ENCODE measurements at regions not wholly inside any gene's neighbourhood (a gene's known extent, or its start where the extent isn't known, plus 50 kb on each side); places are given as distances from the start of the nearest gene placed in this dataset.

- Histone ChIP-seq H3K27ac (ENCODE audit: low read length) (no peak overlapping the region), H3K4me1 (ENCODE audit: insufficient read depth, low read length) (peaks cover 6% of the 10 kb centered on the region; the same call in 1 of the 2 replicates), H3K27me3 (ENCODE audit: low read length) (no peaks in the 10 kb centered on the region), H3K9me3 (ENCODE audit: low read length) (no peaks in the 10 kb centered on the region), H3K79me2 (ENCODE audit: low read length) (no peaks in the 10 kb centered on the region), H2AFZ (ENCODE audit: low read length) (no peak overlapping the region), H3K4me2 (ENCODE audit: low read length) (no peak overlapping the region), H3K36me3 (ENCODE audit: low read depth, low read length) (no peaks in the 10 kb centered on the region), H4K20me1 (ENCODE audit: low read length) (no peaks in the 10 kb centered on the region), H3K9me2 (replicated peaks; ENCODE audit: low read length) (no peaks in the 10 kb centered on the region), H3F3A (ENCODE audit: low read length, unreplicated experiment) (no peaks in the 10 kb centered on the region), H3K4me3 (ENCODE audit: low read length) (no peak overlapping the region), H3K9ac (ENCODE audit: low read length) (no peak overlapping the region)
- POLR2A ChIA-PET (ENCODE audit: unreplicated experiment), result interaction anchor here (0.6 kb wide), 1 partner anchor 299 kb away, joined by 3 read pairs; no protein-coding TSS in a partner anchor
- DNase-seq (peak; percentile 32), ATAC-seq (no peak; the same call in 1 of the 2 replicates)
- no TSS peak for BruUV-seq (replicated peaks)
- intact Hi-C loops (cut with micrococcal nuclease), result no loop called here
- CTCF ChIA-PET, result interaction anchor here (0.5 kb wide), 1 partner anchor 28 kb away, joined by 3 read pairs; no protein-coding TSS in a partner anchor
- TF ChIP-seq, protein P1, sequence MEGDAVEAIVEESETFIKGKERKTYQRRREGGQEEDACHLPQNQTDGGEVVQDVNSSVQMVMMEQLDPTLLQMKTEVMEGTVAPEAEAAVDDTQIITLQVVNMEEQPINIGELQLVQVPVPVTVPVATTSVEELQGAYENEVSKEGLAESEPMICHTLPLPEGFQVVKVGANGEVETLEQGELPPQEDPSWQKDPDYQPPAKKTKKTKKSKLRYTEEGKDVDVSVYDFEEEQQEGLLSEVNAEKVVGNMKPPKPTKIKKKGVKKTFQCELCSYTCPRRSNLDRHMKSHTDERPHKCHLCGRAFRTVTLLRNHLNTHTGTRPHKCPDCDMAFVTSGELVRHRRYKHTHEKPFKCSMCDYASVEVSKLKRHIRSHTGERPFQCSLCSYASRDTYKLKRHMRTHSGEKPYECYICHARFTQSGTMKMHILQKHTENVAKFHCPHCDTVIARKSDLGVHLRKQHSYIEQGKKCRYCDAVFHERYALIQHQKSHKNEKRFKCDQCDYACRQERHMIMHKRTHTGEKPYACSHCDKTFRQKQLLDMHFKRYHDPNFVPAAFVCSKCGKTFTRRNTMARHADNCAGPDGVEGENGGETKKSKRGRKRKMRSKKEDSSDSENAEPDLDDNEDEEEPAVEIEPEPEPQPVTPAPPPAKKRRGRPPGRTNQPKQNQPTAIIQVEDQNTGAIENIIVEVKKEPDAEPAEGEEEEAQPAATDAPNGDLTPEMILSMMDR (conservative IDR thresholded peaks at IDR 0.05; ENCODE audit: low read depth, low read length), result no peak
- TF ChIP-seq EZH2 (IDR thresholded peaks at IDR 0.05; ENCODE audit: low read length, unreplicated experiment) (no peak), EZH2phosphoT487 (IDR thresholded peaks at IDR 0.05; ENCODE audit: borderline replicate concordance, low read length) (no peak)
Observed at GRCh38 chr1:221913351-221913892, 171.5 kb upstream of the DUSP10 start.

- Histone ChIP-seq H3K27me3 (ENCODE audit: low read length) (no peaks in the 10 kb centered on the region), H3K9me2 (replicated peaks; ENCODE audit: low read length) (no peaks in the 10 kb centered on the region), H2AFZ (ENCODE audit: low read length) (no peak overlapping the region), H3K4me1 (ENCODE audit: insufficient read depth, low read length) (peaks cover 6% of the 10 kb centered on the region; the same call in 1 of the 2 replicates), H3K36me3 (ENCODE audit: low read depth, low read length) (no peaks in the 10 kb centered on the region), H3K4me3 (ENCODE audit: low read length) (no peak overlapping the region), H3K9me3 (ENCODE audit: low read length) (no peaks in the 10 kb centered on the region), H3K4me2 (ENCODE audit: low read length) (no peak overlapping the region), H3K9ac (ENCODE audit: low read length) (no peak overlapping the region), H4K20me1 (ENCODE audit: low read length) (no peaks in the 10 kb centered on the region), H3F3A (ENCODE audit: low read length, unreplicated experiment) (no peaks in the 10 kb centered on the region), H3K79me2 (ENCODE audit: low read length) (no peaks in the 10 kb centered on the region), H3K27ac (ENCODE audit: low read length) (no peak overlapping the region)
- TF ChIP-seq EZH2 (IDR thresholded peaks at IDR 0.05; ENCODE audit: low read length, unreplicated experiment) (no peak), EZH2phosphoT487 (IDR thresholded peaks at IDR 0.05; ENCODE audit: borderline replicate concordance, low read length) (no peak)
- TF ChIP-seq, protein P1 (conservative IDR thresholded peaks at IDR 0.05; ENCODE audit: low read depth, low read length), result no peak
- ChIA-PET POLR2A (ENCODE audit: unreplicated experiment) (no interaction called here), CTCF (no interaction called here)
- DNase-seq, result no peak
- intact Hi-C loops (cut with micrococcal nuclease), result no loop called here
- BruUV-seq (replicated peaks), result no TSS peak
- no peak for ATAC-seq
Observed at GRCh38 chr1:221912230-221912629, 170.3 kb upstream of the DUSP10 start.

- no peak overlapping the region for H3K27ac ChIP-seq (ENCODE audit: low read length)
- H3K79me2 ChIP-seq (ENCODE audit: low read length), result no peaks in the 10 kb centered on the region
Observed at GRCh38 chr1:221911714-221912113, 169.8 kb upstream of the DUSP10 start.

More at GRCh38 chr1:221911714-221912113, 169.8 kb upstream of the DUSP10 start:
- H3K36me3 ChIP-seq (ENCODE audit: low read depth, low read length), result no peaks in the 10 kb centered on the region
- BruUV-seq (replicated peaks), result no TSS peak
- H4K20me1 ChIP-seq (ENCODE audit: low read length), result no peaks in the 10 kb centered on the region
- peaks cover 6% of the 10 kb centered on the region; the same call in 1 of the 2 replicates for H3K4me1 ChIP-seq (ENCODE audit: insufficient read depth, low read length)
- no peak for DNase-seq
- ChIA-PET CTCF (no interaction called here), POLR2A (ENCODE audit: unreplicated experiment) (no interaction called here)
- no peaks in the 10 kb centered on the region for H3K27me3 ChIP-seq (ENCODE audit: low read length)
- no peak overlapping the region for H3K9ac ChIP-seq (ENCODE audit: low read length)
- no peak overlapping the region for H3K4me3 ChIP-seq (ENCODE audit: low read length)
- no peak overlapping the region for H3K4me2 ChIP-seq (ENCODE audit: low read length)
- H2AFZ ChIP-seq (ENCODE audit: low read length), result no peak overlapping the region
- no peak for ATAC-seq
- no peaks in the 10 kb centered on the region for H3K9me3 ChIP-seq (ENCODE audit: low read length)
- no peaks in the 10 kb centered on the region for H3K9me2 ChIP-seq (replicated peaks; ENCODE audit: low read length)
- TF ChIP-seq EZH2 (IDR thresholded peaks at IDR 0.05; ENCODE audit: low read length, unreplicated experiment) (no peak), EZH2phosphoT487 (IDR thresholded peaks at IDR 0.05; ENCODE audit: borderline replicate concordance, low read length) (no peak)
- TF ChIP-seq, protein P1 (conservative IDR thresholded peaks at IDR 0.05; ENCODE audit: low read depth, low read length), result no peak
- intact Hi-C loops (cut with micrococcal nuclease), result no loop called here
- no peaks in the 10 kb centered on the region for H3F3A ChIP-seq (ENCODE audit: low read length, unreplicated experiment)

All from PC-3 (cell line).